Glutamatergic neuron (in vitro differentiated cells): ENCODE measurements at regions not wholly inside any gene's neighbourhood (a gene's known extent, or its start where the extent isn't known, plus 50 kb on each side); places are given as distances from the start of the nearest gene placed in this dataset.

Source experiments
- DNase-seq: peaks from one replicate; pipeline ENCODE4 v3.0.0; 2022
- H3K27ac Mint-ChIP-seq: one replicate; pipeline ENCODE4 v1.8.0; 2020; ENCODE audit warnings: mild to moderate bottlenecking, mixed read lengths, inconsistent platforms; ENCODE audit not compliant: unreplicated experiment
- H3K27me3 Mint-ChIP-seq: one replicate; pipeline ENCODE4 v1.8.0; 2020; ENCODE audit warnings: mild to moderate bottlenecking, moderate library complexity, mixed read lengths, inconsistent platforms; ENCODE audit not compliant: unreplicated experiment
- H3K36me3 Mint-ChIP-seq: one replicate; pipeline ENCODE4 v1.8.0; 2020; ENCODE audit warnings: mild to moderate bottlenecking, mixed read lengths, inconsistent platforms; ENCODE audit not compliant: unreplicated experiment
- H3K4me1 Mint-ChIP-seq: one replicate; pipeline ENCODE4 v1.8.0; 2020; ENCODE audit warnings: mild to moderate bottlenecking, low read depth, mixed read lengths, inconsistent platforms; ENCODE audit not compliant: unreplicated experiment
- H3K4me3 Mint-ChIP-seq: one replicate; pipeline ENCODE4 v1.8.0; 2020; ENCODE audit warnings: mild to moderate bottlenecking, mixed read lengths, inconsistent platforms; ENCODE audit not compliant: unreplicated experiment
- H3K9me3 Mint-ChIP-seq: one replicate; pipeline ENCODE4 v1.8.0; 2020; ENCODE audit warnings: mild to moderate bottlenecking, moderate library complexity, mixed read lengths, inconsistent platforms; ENCODE audit not compliant: unreplicated experiment
- TF ChIP-seq, protein P1 (sequence below): fragments of 200-600 bp; sonication (generic); IDR thresholded peaks from one replicate; pipeline ENCODE4 v1.5.0; 2021; ENCODE audit not compliant: partially characterized antibody, unreplicated experiment

DNA sequence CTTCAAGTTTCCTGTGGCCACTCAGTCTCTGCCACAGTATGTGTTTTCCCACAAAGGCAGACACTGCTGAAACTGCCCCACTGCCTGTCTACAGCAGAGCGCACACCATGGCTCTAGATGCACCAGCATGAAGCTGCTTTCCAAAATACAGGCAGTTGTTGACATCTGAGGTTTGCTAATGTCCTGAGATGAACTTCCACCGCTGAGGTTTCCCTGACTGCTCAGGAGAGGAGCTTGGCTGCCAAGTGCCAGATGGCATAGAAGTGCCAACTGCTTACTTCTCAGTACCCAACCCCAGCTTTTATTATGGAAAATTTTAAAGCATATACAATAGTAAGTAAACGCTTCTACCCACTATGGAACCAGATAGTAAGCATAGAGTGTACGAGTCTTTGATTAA lies 61.0 kb upstream of the EXOC1L start:
- no peak overlapping the region for H3K4me3 Mint-ChIP-seq
- H3K4me1 Mint-ChIP-seq, result peaks cover 27% of the 10 kb centered on the region
- TF ChIP-seq, protein P1, sequence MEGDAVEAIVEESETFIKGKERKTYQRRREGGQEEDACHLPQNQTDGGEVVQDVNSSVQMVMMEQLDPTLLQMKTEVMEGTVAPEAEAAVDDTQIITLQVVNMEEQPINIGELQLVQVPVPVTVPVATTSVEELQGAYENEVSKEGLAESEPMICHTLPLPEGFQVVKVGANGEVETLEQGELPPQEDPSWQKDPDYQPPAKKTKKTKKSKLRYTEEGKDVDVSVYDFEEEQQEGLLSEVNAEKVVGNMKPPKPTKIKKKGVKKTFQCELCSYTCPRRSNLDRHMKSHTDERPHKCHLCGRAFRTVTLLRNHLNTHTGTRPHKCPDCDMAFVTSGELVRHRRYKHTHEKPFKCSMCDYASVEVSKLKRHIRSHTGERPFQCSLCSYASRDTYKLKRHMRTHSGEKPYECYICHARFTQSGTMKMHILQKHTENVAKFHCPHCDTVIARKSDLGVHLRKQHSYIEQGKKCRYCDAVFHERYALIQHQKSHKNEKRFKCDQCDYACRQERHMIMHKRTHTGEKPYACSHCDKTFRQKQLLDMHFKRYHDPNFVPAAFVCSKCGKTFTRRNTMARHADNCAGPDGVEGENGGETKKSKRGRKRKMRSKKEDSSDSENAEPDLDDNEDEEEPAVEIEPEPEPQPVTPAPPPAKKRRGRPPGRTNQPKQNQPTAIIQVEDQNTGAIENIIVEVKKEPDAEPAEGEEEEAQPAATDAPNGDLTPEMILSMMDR, result no peak
- H3K36me3 Mint-ChIP-seq, result no peaks in the 10 kb centered on the region
- H3K27ac Mint-ChIP-seq, result no peak overlapping the region
- H3K27me3 Mint-ChIP-seq, result no peaks in the 10 kb centered on the region
- no peaks in the 10 kb centered on the region for H3K9me3 Mint-ChIP-seq
- no peak for DNase-seq

DNA sequence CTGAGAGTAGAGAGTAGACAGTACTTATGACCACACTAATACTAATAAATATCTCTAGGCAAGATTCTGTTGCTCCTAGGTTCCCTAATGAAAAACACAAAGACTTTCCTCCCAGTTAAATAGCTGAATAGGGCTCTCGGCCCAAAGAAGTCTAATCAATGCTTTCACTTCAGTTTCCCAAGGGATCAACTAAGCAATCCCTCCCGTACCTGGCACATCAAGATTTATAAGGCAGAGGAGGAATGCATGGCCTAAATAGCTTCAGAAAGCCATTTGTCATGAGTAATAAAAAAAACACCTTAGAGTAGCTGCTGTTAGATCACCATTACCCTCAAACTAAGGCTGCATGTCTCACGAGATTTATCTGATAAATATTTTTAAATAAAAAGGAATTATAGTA lies 56.8 kb upstream of the EXOC1L start:
- Mint-ChIP-seq H3K9me3 (no peaks in the 10 kb centered on the region), H3K4me1 (peaks cover 23% of the 10 kb centered on the region), H3K4me3 (no peak overlapping the region), H3K27ac (peak overlapping the region; percentile 43), H3K36me3 (no peaks in the 10 kb centered on the region), H3K27me3 (no peaks in the 10 kb centered on the region)
- DNase-seq, result no peak
- TF ChIP-seq, protein P1, result no peak

GRCh38 chr4:55763996-55764395 lies 55.6 kb upstream of the EXOC1L start:
- Mint-ChIP-seq H3K4me3 (no peak overlapping the region), H3K27me3 (no peaks in the 10 kb centered on the region), H3K9me3 (no peaks in the 10 kb centered on the region), H3K27ac (no peak overlapping the region), H3K36me3 (no peaks in the 10 kb centered on the region), H3K4me1 (peaks cover 25% of the 10 kb centered on the region)
- no peak for DNase-seq
- TF ChIP-seq, protein P1, result no peak

- H3K27me3 Mint-ChIP-seq, result no peaks in the 10 kb centered on the region
- H3K4me3 Mint-ChIP-seq, result no peak overlapping the region
- no peaks in the 10 kb centered on the region for H3K9me3 Mint-ChIP-seq
- no peaks in the 10 kb centered on the region for H3K36me3 Mint-ChIP-seq
- H3K27ac Mint-ChIP-seq, result no peak overlapping the region
- DNase-seq, result no peak
- H3K4me1 Mint-ChIP-seq, result peaks cover 19% of the 10 kb centered on the region
- TF ChIP-seq, protein P1, result no peak
Observed at GRCh38 chr4:55765070-55765469, 54.5 kb upstream of the EXOC1L start.

DNA sequence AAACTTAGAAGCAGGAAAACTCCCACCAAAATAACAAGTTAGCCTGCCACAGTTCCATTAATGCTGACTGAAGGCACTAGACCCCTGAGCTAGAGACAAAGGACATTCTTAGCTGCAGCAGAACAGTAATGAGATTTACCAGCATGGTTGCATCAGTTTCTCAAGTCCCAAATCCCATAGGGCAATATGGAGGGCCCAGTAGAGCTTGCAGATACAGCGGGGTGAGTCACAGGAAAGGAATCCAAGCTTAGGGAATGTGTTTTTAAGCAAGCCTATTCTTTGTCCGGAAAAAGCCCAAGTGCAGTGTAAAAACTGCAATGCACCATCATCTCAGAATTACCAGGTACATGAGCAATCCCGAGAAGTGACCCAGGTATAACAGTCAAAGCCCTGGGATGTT lies 51.3 kb upstream of the EXOC1L start:
- peaks cover 7% of the 10 kb centered on the region for H3K4me1 Mint-ChIP-seq
- H3K4me3 Mint-ChIP-seq, result no peak overlapping the region
- no peaks in the 10 kb centered on the region for H3K9me3 Mint-ChIP-seq
- peak overlapping the region; percentile 72 for H3K27ac Mint-ChIP-seq
- H3K36me3 Mint-ChIP-seq, result no peaks in the 10 kb centered on the region
- no peaks in the 10 kb centered on the region for H3K27me3 Mint-ChIP-seq
- TF ChIP-seq, protein P1, result no peak
- DNase-seq, result no peak
